SH-SY5Y (cell line): ENCODE measurements at regions not wholly inside any gene's neighbourhood (a gene's known extent, or its start where the extent isn't known, plus 50 kb on each side); places are given as distances from the start of the nearest gene placed in this dataset.

Experiments
- GATA2 ChIP-seq: IDR thresholded peaks from 2 replicates; pipeline ENCODE4 v1.6.1; 2011; ENCODE audit warnings: mild to moderate bottlenecking, low read depth, low read length
- GATA3 ChIP-seq: IDR thresholded peaks from 2 replicates; pipeline ENCODE4 v1.6.1; 2011; ENCODE audit warnings: low read depth, mild to moderate bottlenecking, low read length, moderate library complexity

DNA sequence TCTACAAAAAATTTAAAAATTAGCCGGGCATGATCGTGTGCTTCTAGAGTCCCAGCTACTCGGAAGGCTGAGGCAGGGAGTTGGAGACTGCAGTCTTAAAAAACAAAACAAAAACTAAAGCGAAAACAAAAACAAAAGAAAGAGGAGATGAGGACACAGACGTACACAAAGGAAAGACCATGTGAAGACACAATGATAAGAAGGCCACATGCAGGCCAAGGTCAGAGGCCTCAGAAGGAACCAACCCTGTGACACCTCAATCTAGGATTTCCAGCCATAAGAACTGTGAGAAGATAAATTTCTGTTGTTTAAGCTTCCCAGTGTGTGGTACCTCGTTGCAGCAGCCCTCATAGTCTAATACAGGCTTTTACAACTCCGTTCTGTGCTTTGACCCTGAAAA lies 177.0 kb upstream of the ATP6AP2 start:
- no peak for TF ChIP-seq GATA2
- no peak for TF ChIP-seq GATA3
